ENCODE measurements at regions not wholly inside any gene's neighbourhood (a gene's known extent, or its start where the extent isn't known, plus 50 kb on each side); places are given as distances from the start of the nearest gene placed in this dataset.

DNA sequence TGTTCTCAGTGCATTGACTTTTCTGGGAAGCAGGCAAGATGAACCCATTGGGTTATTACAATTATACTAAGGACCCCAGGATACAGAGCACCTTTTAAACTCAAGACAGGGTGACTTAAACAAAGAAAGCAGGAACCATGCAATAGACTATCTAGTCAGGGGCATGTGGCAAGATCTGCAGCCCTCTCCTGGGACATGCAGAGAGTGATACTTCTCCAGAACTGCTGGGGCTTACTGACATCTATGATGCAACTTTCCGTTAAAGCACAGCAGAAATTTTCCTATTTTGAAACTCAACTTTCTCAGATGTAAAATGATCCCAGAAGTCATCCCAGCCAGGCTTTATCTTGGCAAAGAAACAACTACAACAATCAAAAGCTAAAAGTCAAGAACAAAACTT lies 162.2 kb upstream of the HNMT start:
- Mint-ChIP-seq H3K27ac (no peak overlapping the region), H3K4me3 (no peak overlapping the region), H3K9me3 (peaks cover 4% of the 10 kb centered on the region), H3K27me3 (no peaks in the 10 kb centered on the region), H3K4me1 (no peaks in the 10 kb centered on the region), H3K36me3 (ENCODE audit: low read depth) (no peaks in the 10 kb centered on the region)
- DNase-seq = no peak
- ATAC-seq = no peak

DNA sequence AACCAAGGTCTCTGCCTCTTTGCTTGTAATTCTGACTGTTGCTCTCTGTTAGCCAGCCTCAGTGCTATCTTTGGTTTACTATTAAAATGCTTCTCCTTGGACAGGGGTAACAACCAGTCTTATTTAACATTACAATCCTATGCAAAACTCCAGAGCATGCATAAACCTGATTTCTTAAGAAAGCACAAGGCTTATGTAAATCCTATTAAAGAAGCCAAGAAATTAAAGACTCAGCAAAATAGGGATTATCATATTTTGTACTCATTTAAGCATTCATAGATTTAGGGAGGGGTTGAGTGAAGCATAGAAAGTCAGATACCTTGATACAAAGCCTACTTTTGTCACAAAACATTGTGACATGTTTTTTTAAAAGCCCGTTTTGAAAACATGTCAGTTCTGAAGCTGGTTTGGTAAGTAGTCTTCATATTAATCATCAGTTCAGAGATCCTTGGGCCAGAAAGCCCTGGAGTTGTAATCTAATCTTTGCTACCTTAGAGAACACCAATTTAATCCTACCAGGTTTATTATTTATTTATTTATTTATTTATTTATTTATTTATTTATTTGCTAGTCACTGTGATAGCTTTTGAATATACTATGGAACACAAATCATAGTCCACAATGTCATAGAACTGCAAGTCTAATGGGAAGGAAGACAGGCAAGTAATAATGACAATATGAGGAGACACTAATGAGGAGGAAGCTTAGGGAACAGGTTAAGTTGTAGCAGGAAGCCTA lies 158.0 kb upstream of the HNMT start:
- Mint-ChIP-seq H3K36me3 (ENCODE audit: low read depth) (no peaks in the 10 kb centered on the region), H3K9me3 (peaks cover 8% of the 10 kb centered on the region), H3K4me3 (no peak overlapping the region), H3K27me3 (peaks cover 2% of the 10 kb centered on the region), H3K27ac (no peak overlapping the region), H3K4me1 (no peaks in the 10 kb centered on the region)
- ATAC-seq (no peak), DNase-seq (no peak)

DNA sequence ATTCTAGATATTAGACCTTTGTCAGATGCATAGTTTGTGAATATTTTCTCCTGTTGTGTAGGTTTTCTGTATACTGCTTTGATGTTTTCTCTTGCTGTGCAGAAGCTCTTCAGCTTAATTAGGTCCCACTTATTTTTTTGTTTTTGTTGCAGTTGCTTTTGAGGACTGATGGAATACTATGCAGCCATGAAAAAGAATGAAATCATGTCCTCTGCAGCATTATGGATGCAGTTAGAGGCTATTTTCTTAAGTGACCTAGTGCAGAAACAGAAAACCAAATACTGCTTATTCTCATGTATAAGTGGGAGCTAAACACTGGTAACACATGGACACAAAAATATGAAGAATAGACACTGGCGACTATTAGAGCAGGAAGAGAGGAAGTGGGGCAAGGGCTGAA lies 155.0 kb upstream of the HNMT start:
- Mint-ChIP-seq H3K4me3 (no peak overlapping the region), H3K9me3 (peaks cover 8% of the 10 kb centered on the region), H3K27ac (no peak overlapping the region), H3K27me3 (peaks cover 2% of the 10 kb centered on the region), H3K4me1 (no peaks in the 10 kb centered on the region), H3K36me3 (ENCODE audit: low read depth) (no peaks in the 10 kb centered on the region)
- ATAC-seq (no peak), DNase-seq (no peak)

GRCh38 chr2:137809837-137810236 lies 154.4 kb upstream of the HNMT start:
- Mint-ChIP-seq H3K36me3 (ENCODE audit: low read depth) (no peaks in the 10 kb centered on the region), H3K4me3 (no peak overlapping the region), H3K4me1 (no peaks in the 10 kb centered on the region), H3K27me3 (peaks cover 2% of the 10 kb centered on the region), H3K27ac (no peak overlapping the region), H3K9me3 (peaks cover 8% of the 10 kb centered on the region)
- ATAC-seq (no peak), DNase-seq (no peak)

DNA sequence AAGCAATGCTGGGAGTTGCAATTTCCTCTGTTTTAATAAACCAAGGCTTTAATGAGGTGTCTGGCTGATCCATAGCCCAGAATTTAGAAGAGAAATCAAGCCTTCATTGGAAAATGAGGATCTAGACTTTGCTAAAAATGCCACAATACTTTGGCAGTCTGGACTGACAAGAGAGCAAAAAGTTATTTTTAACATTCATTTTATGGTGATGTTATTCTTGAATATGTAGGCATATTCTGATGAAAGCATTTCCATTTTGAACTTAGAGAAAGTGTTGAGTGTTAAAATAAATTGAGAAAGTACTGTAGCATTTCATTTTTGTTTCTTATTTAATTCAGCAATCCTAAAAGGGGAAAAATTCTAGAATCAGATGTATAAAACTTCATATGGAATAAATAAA lies 151.8 kb upstream of the HNMT start:
- DNase-seq (no peak), ATAC-seq (no peak)
- Mint-ChIP-seq H3K9me3 (peaks cover 5% of the 10 kb centered on the region), H3K27me3 (peaks cover under 1% of the 10 kb centered on the region), H3K27ac (no peak overlapping the region), H3K4me1 (no peaks in the 10 kb centered on the region), H3K4me3 (no peak overlapping the region), H3K36me3 (ENCODE audit: low read depth) (no peaks in the 10 kb centered on the region)

DNA sequence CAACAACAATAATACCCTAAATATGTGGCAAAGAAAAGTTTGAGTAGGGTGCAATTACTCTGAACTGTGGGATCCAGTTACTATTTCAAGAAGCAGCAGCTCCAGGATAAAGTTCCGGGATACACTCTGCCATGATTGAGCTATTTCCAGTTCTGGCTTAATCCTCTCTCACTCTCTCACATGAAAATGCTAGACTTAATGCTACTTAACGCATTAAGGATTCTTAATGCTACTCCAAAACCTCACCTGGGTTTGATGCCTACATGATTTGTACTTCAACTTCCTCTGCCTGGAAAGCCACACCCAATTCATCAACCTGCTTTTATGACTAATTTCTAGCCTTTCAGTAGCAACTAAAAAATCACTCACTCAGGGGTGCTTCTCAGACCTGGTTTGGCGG lies 151.1 kb upstream of the HNMT start:
- no peaks in the 10 kb centered on the region for H3K4me1 Mint-ChIP-seq
- H3K36me3 Mint-ChIP-seq (ENCODE audit: low read depth) = no peaks in the 10 kb centered on the region
- ATAC-seq = no peak
- peaks cover 5% of the 10 kb centered on the region for H3K9me3 Mint-ChIP-seq
- H3K27ac Mint-ChIP-seq = no peak overlapping the region
- no peak for DNase-seq
- no peak overlapping the region for H3K4me3 Mint-ChIP-seq
- H3K27me3 Mint-ChIP-seq = no peaks in the 10 kb centered on the region

- Mint-ChIP-seq H3K27ac (no peak overlapping the region), H3K4me1 (no peaks in the 10 kb centered on the region)
Observed at GRCh38 chr2:137817058-137817457, 147.2 kb upstream of the HNMT start.

GRCh38 chr2:137823196-137823595 lies 141.1 kb upstream of the HNMT start:
- H3K36me3 Mint-ChIP-seq (ENCODE audit: low read depth) = no peaks in the 10 kb centered on the region
- no peak for ATAC-seq
- H3K4me3 Mint-ChIP-seq = no peak overlapping the region

More at GRCh38 chr2:137817058-137817457, 147.2 kb upstream of the HNMT start:
- Mint-ChIP-seq H3K9me3 (peaks cover 4% of the 10 kb centered on the region), H3K36me3 (ENCODE audit: low read depth) (no peaks in the 10 kb centered on the region), H3K27me3 (peaks cover 3% of the 10 kb centered on the region), H3K4me3 (no peak overlapping the region)
- DNase-seq = no peak
- ATAC-seq = no peak

GRCh38 chr2:137824501-137824900 lies 139.8 kb upstream of the HNMT start:
- H3K27ac Mint-ChIP-seq = no peak overlapping the region
- DNase-seq (no peak), ATAC-seq (no peak)
- H3K27me3 Mint-ChIP-seq = peaks cover 7% of the 10 kb centered on the region
- H3K36me3 Mint-ChIP-seq (ENCODE audit: low read depth) = no peaks in the 10 kb centered on the region
- H3K4me1 Mint-ChIP-seq = no peaks in the 10 kb centered on the region
- H3K4me3 Mint-ChIP-seq = no peak overlapping the region
- H3K9me3 Mint-ChIP-seq = peaks cover under 1% of the 10 kb centered on the region

More at GRCh38 chr2:137823196-137823595, 141.1 kb upstream of the HNMT start:
- Mint-ChIP-seq H3K27me3 (peaks cover 7% of the 10 kb centered on the region), H3K4me1 (no peaks in the 10 kb centered on the region), H3K9me3 (peaks cover 4% of the 10 kb centered on the region), H3K27ac (no peak overlapping the region)
- DNase-seq = no peak

- no peaks in the 10 kb centered on the region for H3K4me1 Mint-ChIP-seq
- ATAC-seq (peak; percentile 65), DNase-seq (no peak)
- H3K36me3 Mint-ChIP-seq (ENCODE audit: low read depth) = no peaks in the 10 kb centered on the region
- H3K27me3 Mint-ChIP-seq = peaks cover 4% of the 10 kb centered on the region
- no peak overlapping the region for H3K27ac Mint-ChIP-seq
- no peak overlapping the region for H3K4me3 Mint-ChIP-seq
- no peaks in the 10 kb centered on the region for H3K9me3 Mint-ChIP-seq
Observed at GRCh38 chr2:137826373-137827372, 137.6 kb upstream of the HNMT start.

GRCh38 chr2:137828624-137829023 lies 135.6 kb upstream of the HNMT start:
- Mint-ChIP-seq H3K9me3 (no peaks in the 10 kb centered on the region), H3K4me1 (no peaks in the 10 kb centered on the region), H3K27ac (no peak overlapping the region), H3K27me3 (peaks cover 6% of the 10 kb centered on the region), H3K4me3 (no peak overlapping the region), H3K36me3 (ENCODE audit: low read depth) (no peaks in the 10 kb centered on the region)
- no peak for DNase-seq
- no peak for ATAC-seq

GRCh38 chr2:137829251-137829650 lies 135.0 kb upstream of the HNMT start:
- H3K36me3 Mint-ChIP-seq (ENCODE audit: low read depth) = no peaks in the 10 kb centered on the region
- no peak overlapping the region for H3K27ac Mint-ChIP-seq
- DNase-seq (no peak), ATAC-seq (no peak)
- peaks cover 5% of the 10 kb centered on the region for H3K27me3 Mint-ChIP-seq
- no peaks in the 10 kb centered on the region for H3K9me3 Mint-ChIP-seq
- H3K4me3 Mint-ChIP-seq = no peak overlapping the region
- H3K4me1 Mint-ChIP-seq = no peaks in the 10 kb centered on the region

- no peak for ATAC-seq
- DNase-seq = no peak
- Mint-ChIP-seq H3K27me3 (peaks cover 8% of the 10 kb centered on the region), H3K36me3 (ENCODE audit: low read depth) (no peaks in the 10 kb centered on the region), H3K27ac (no peak overlapping the region), H3K9me3 (no peaks in the 10 kb centered on the region), H3K4me1 (no peaks in the 10 kb centered on the region), H3K4me3 (no peak overlapping the region)
Observed at GRCh38 chr2:137834760-137835379, 129.4 kb upstream of the HNMT start.

- no peaks in the 10 kb centered on the region for H3K9me3 Mint-ChIP-seq
- no peaks in the 10 kb centered on the region for H3K4me1 Mint-ChIP-seq
Observed at GRCh38 chr2:137836671-137837070, 127.6 kb upstream of the HNMT start.

More at GRCh38 chr2:137836671-137837070, 127.6 kb upstream of the HNMT start:
- no peak for ATAC-seq
- Mint-ChIP-seq H3K27me3 (peaks cover 8% of the 10 kb centered on the region), H3K27ac (no peak overlapping the region), H3K4me3 (no peak overlapping the region), H3K36me3 (ENCODE audit: low read depth) (no peaks in the 10 kb centered on the region)
- DNase-seq = no peak

All from activated naive CD8-positive, alpha-beta T cell treated with anti-CD3 and anti-CD28 coated beads, Interleukin-2, amount 50 U/mL, for 24 hours (primary cell).